ENCODE measurements at regions not wholly inside any gene's neighbourhood (a gene's known extent, or its start where the extent isn't known, plus 50 kb on each side); places are given as distances from the start of the nearest gene placed in this dataset.
"Not testable (repeated sequence)": the region's sequence is repeated elsewhere in the genome, so short reads cannot be mapped to it uniquely, and the experiment has no call there.

DNA sequence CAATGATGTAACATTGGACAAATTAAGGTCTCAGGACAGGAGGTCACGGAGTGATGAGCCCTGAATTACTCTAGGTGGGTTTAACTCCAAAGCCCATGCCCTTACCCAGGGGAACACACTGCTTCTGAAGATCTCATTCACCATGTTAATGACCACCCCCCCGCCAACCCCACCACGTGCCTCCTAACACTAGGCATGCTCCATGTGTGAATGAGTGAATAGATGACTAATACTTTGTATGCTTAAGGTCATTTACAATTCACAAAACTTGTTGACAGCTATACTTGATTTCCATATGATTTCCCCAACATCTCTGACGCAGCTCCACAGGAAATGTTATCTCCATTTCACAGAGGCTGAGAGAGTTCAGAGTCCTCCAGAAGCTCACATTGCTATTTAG is 184.9 kb downstream of the ZNF92 start:
- H3K27ac Mint-ChIP-seq (ENCODE audit: unreplicated experiment); H3K4me3 Mint-ChIP-seq (ENCODE audit: unreplicated experiment); H3K4me1 Mint-ChIP-seq (ENCODE audit: low read depth, unreplicated experiment); H3K9me3 Mint-ChIP-seq (ENCODE audit: unreplicated experiment); H3K4me3 ChIP-seq (ENCODE audit: insufficient read depth, low read depth, low read length); H2AFZ ChIP-seq (ENCODE audit: low read depth, low read length); H3K27me3 ChIP-seq (ENCODE audit: insufficient read depth, low read length); H3K9me3 ChIP-seq (ENCODE audit: insufficient read depth, low read depth, low read length); H3K79me2 ChIP-seq (ENCODE audit: insufficient read depth, low read length); H3K27ac ChIP-seq (ENCODE audit: low read depth, low read length); H4K20me1 ChIP-seq (ENCODE audit: insufficient read depth, low read length); FAIRE-seq; H3K27me3 Mint-ChIP-seq (ENCODE audit: low read depth, unreplicated experiment); H3K9ac ChIP-seq (ENCODE audit: low read length); H3K4me2 ChIP-seq (ENCODE audit: low read length); H3K36me3 Mint-ChIP-seq (ENCODE audit: low read depth, unreplicated experiment); H3K36me3 ChIP-seq (ENCODE audit: insufficient read depth, low read length); H3K4me1 ChIP-seq (ENCODE audit: insufficient read depth, low read length): not testable (repeated sequence)
- DNase-seq (ENCODE audit: low read depth) = peak; percentile 8

DNA sequence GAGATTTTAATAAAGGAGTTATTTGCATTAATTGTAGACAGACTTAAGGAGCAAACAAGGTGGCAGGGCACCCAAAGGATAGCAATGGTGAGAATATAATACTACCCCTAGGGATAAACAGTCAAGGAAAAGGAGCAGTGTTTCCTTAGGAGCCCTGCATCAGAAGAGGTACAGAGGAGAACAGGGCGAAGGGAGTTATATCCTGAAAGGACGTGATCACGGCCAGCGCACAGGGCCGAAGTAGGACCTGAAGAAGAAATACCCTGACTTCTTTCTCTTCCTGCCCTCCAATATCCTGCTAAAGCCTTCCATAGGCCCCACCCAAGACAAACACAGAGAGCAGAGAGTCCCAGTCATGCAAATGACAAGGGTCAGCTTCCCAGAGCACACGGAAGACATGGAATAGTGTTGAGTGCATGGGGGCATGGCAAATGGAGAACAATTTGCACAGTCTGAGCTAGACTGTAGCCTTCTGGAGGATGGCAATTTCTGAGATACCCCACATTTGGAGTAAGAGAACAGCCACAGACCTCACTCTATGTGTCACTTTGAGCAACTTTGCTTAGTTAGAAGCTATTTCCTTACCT is 188.2 kb downstream of the ZNF92 start:
- H3K27me3 Mint-ChIP-seq (ENCODE audit: low read depth, unreplicated experiment); H3K4me3 ChIP-seq (ENCODE audit: insufficient read depth, low read depth, low read length); DNase-seq (ENCODE audit: low read depth); H3K36me3 Mint-ChIP-seq (ENCODE audit: low read depth, unreplicated experiment); FAIRE-seq; H3K4me3 Mint-ChIP-seq (ENCODE audit: unreplicated experiment); H3K4me2 ChIP-seq (ENCODE audit: low read length); H3K27ac ChIP-seq (ENCODE audit: low read depth, low read length); H3K9ac ChIP-seq (ENCODE audit: low read length); H3K4me1 Mint-ChIP-seq (ENCODE audit: low read depth, unreplicated experiment); H3K36me3 ChIP-seq (ENCODE audit: insufficient read depth, low read length); H4K20me1 ChIP-seq (ENCODE audit: insufficient read depth, low read length); H2AFZ ChIP-seq (ENCODE audit: low read depth, low read length); H3K79me2 ChIP-seq (ENCODE audit: insufficient read depth, low read length); H3K4me1 ChIP-seq (ENCODE audit: insufficient read depth, low read length); H3K27ac Mint-ChIP-seq (ENCODE audit: unreplicated experiment); H3K27me3 ChIP-seq (ENCODE audit: insufficient read depth, low read length); H3K9me3 ChIP-seq (ENCODE audit: insufficient read depth, low read depth, low read length); H3K9me3 Mint-ChIP-seq (ENCODE audit: unreplicated experiment): not testable (repeated sequence)

- H2AFZ ChIP-seq (ENCODE audit: low read depth, low read length); H3K4me1 ChIP-seq (ENCODE audit: insufficient read depth, low read length); H3K27me3 ChIP-seq (ENCODE audit: insufficient read depth, low read length); H3K27ac ChIP-seq (ENCODE audit: low read depth, low read length); H3K4me3 ChIP-seq (ENCODE audit: insufficient read depth, low read depth, low read length); H3K27me3 Mint-ChIP-seq (ENCODE audit: low read depth, unreplicated experiment); DNase-seq (ENCODE audit: low read depth); H3K4me1 Mint-ChIP-seq (ENCODE audit: low read depth, unreplicated experiment); H3K79me2 ChIP-seq (ENCODE audit: insufficient read depth, low read length); H3K9me3 ChIP-seq (ENCODE audit: insufficient read depth, low read depth, low read length); H3K4me2 ChIP-seq (ENCODE audit: low read length); H3K36me3 Mint-ChIP-seq (ENCODE audit: low read depth, unreplicated experiment); H4K20me1 ChIP-seq (ENCODE audit: insufficient read depth, low read length); H3K4me3 Mint-ChIP-seq (ENCODE audit: unreplicated experiment); H3K36me3 ChIP-seq (ENCODE audit: insufficient read depth, low read length); H3K27ac Mint-ChIP-seq (ENCODE audit: unreplicated experiment); H3K9ac ChIP-seq (ENCODE audit: low read length); H3K9me3 Mint-ChIP-seq (ENCODE audit: unreplicated experiment); FAIRE-seq: not testable (repeated sequence)
These were observed 188.9 kb downstream of the ZNF92 start for GRCh38 chr7:65562522-65562921.

DNA sequence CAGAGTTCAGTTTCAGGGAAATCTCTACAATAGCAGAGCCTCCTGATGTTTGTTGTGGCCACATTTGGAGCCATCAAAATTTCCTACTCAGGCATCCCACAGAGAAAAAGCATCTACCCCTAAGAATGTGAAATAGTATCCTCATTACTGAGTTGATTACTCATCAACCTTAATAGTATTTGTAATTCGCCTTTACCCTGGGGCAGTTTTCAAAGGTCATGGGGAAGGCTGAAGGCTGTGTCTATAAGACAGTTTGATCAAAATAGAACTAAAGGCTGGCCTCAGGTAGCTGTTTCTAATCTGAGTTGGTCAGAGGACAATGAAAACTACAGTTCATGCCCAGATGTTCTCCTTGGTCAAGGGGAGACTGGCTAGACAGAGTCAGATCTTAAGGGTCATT is 189.7 kb downstream of the ZNF92 start:
- H3K9ac ChIP-seq (ENCODE audit: low read length); H3K36me3 ChIP-seq (ENCODE audit: insufficient read depth, low read length); H3K27ac ChIP-seq (ENCODE audit: low read depth, low read length); H3K79me2 ChIP-seq (ENCODE audit: insufficient read depth, low read length); DNase-seq (ENCODE audit: low read depth); H3K4me3 ChIP-seq (ENCODE audit: insufficient read depth, low read depth, low read length); H3K4me2 ChIP-seq (ENCODE audit: low read length); H3K27ac Mint-ChIP-seq (ENCODE audit: unreplicated experiment); H3K4me1 ChIP-seq (ENCODE audit: insufficient read depth, low read length); H3K9me3 ChIP-seq (ENCODE audit: insufficient read depth, low read depth, low read length); H3K4me1 Mint-ChIP-seq (ENCODE audit: low read depth, unreplicated experiment); H4K20me1 ChIP-seq (ENCODE audit: insufficient read depth, low read length); FAIRE-seq; H3K36me3 Mint-ChIP-seq (ENCODE audit: low read depth, unreplicated experiment); H3K9me3 Mint-ChIP-seq (ENCODE audit: unreplicated experiment); H3K27me3 Mint-ChIP-seq (ENCODE audit: low read depth, unreplicated experiment); H2AFZ ChIP-seq (ENCODE audit: low read depth, low read length); H3K4me3 Mint-ChIP-seq (ENCODE audit: unreplicated experiment); H3K27me3 ChIP-seq (ENCODE audit: insufficient read depth, low read length): not testable (repeated sequence)

GRCh38 chr7:65568226-65568625 is 194.6 kb downstream of the ZNF92 start:
- H3K9ac ChIP-seq (ENCODE audit: low read length); H3K36me3 Mint-ChIP-seq (ENCODE audit: low read depth, unreplicated experiment); H3K4me2 ChIP-seq (ENCODE audit: low read length); H3K27me3 ChIP-seq (ENCODE audit: insufficient read depth, low read length); H3K9me3 ChIP-seq (ENCODE audit: insufficient read depth, low read depth, low read length); H3K4me3 Mint-ChIP-seq (ENCODE audit: unreplicated experiment); H3K79me2 ChIP-seq (ENCODE audit: insufficient read depth, low read length); H3K4me1 ChIP-seq (ENCODE audit: insufficient read depth, low read length); H3K9me3 Mint-ChIP-seq (ENCODE audit: unreplicated experiment); H3K27ac Mint-ChIP-seq (ENCODE audit: unreplicated experiment); H3K27me3 Mint-ChIP-seq (ENCODE audit: low read depth, unreplicated experiment); H3K4me1 Mint-ChIP-seq (ENCODE audit: low read depth, unreplicated experiment); H3K36me3 ChIP-seq (ENCODE audit: insufficient read depth, low read length); H4K20me1 ChIP-seq (ENCODE audit: insufficient read depth, low read length); H3K4me3 ChIP-seq (ENCODE audit: insufficient read depth, low read depth, low read length); H3K27ac ChIP-seq (ENCODE audit: low read depth, low read length); H2AFZ ChIP-seq (ENCODE audit: low read depth, low read length); DNase-seq (ENCODE audit: low read depth); FAIRE-seq: not testable (repeated sequence)

GRCh38 chr7:65570990-65571389 is 197.3 kb downstream of the ZNF92 start:
- not testable (repeated sequence) for H3K27ac ChIP-seq (ENCODE audit: low read depth, low read length); H3K27me3 ChIP-seq (ENCODE audit: insufficient read depth, low read length); H3K4me1 ChIP-seq (ENCODE audit: insufficient read depth, low read length); H2AFZ ChIP-seq (ENCODE audit: low read depth, low read length); H3K36me3 Mint-ChIP-seq (ENCODE audit: low read depth, unreplicated experiment); H3K27me3 Mint-ChIP-seq (ENCODE audit: low read depth, unreplicated experiment); H3K9ac ChIP-seq (ENCODE audit: low read length); FAIRE-seq; DNase-seq (ENCODE audit: low read depth); H3K4me3 ChIP-seq (ENCODE audit: insufficient read depth, low read depth, low read length); H3K4me3 Mint-ChIP-seq (ENCODE audit: unreplicated experiment); H3K4me1 Mint-ChIP-seq (ENCODE audit: low read depth, unreplicated experiment); H3K4me2 ChIP-seq (ENCODE audit: low read length); H3K27ac Mint-ChIP-seq (ENCODE audit: unreplicated experiment); H3K36me3 ChIP-seq (ENCODE audit: insufficient read depth, low read length); H4K20me1 ChIP-seq (ENCODE audit: insufficient read depth, low read length); H3K9me3 Mint-ChIP-seq (ENCODE audit: unreplicated experiment); H3K9me3 ChIP-seq (ENCODE audit: insufficient read depth, low read depth, low read length); H3K79me2 ChIP-seq (ENCODE audit: insufficient read depth, low read length)
